ENCODE measurements at regions not wholly inside any gene's neighbourhood (a gene's known extent, or its start where the extent isn't known, plus 50 kb on each side); places are given as distances from the start of the nearest gene placed in this dataset.

- ChIA-PET CTCF (ENCODE audit: low intra/inter-chr PET ratio, low total read pairs) (no interaction called here), POLR2A (no interaction called here)
- no peaks in the 10 kb centered on the region for H3K4me1 ChIP-seq (ENCODE audit: insufficient read depth, low read length)
- no peak overlapping the region for H3K27ac ChIP-seq (ENCODE audit: extremely low read length, insufficient read depth, low read length)
- in situ Hi-C loops (cut with HindIII; ENCODE audit: extremely low pct_ligation_motif_present, low pct_unique_long_range_greater_than_20kb) = no loop called here
- FAIRE-seq (no peak), DNase-seq (ENCODE audit: low spot score) (no peak), ATAC-seq (no peak)
- H2AFZ ChIP-seq (ENCODE audit: low read length) = no peak overlapping the region
- H3K9ac ChIP-seq (ENCODE audit: insufficient read depth, low read depth, low read length) = no peak overlapping the region
- no peaks in the 10 kb centered on the region for H3K9me3 ChIP-seq (ENCODE audit: low read length)
- no peak overlapping the region for H3K4me2 ChIP-seq (ENCODE audit: low read depth, low read length)
- H4K20me1 ChIP-seq (ENCODE audit: insufficient read depth, low read length) = no peaks in the 10 kb centered on the region
- H3K79me2 ChIP-seq (ENCODE audit: insufficient read depth, low read length) = no peaks in the 10 kb centered on the region
- H3K27me3 ChIP-seq (ENCODE audit: control insufficient read depth in 1 of 2, insufficient read depth in 2 of 2, low read length in 2 of 2) = peaks cover 0 to 4% of the 10 kb centered on the region in 2 experiments; a peak in 1 of 5 replicates
- no peak overlapping the region for H3K4me3 ChIP-seq (replicated peaks in 1 of 3; ENCODE audit: insufficient read depth in 1 of 3, low read depth in 2 of 3, low read length in 3 of 3)
- intact Hi-C loops (cut with micrococcal nuclease; ENCODE audit: unreplicated experiment) = no loop called here
- no TSS peak for BruUV-seq (replicated peaks)
- TF ChIP-seq, protein P1, sequence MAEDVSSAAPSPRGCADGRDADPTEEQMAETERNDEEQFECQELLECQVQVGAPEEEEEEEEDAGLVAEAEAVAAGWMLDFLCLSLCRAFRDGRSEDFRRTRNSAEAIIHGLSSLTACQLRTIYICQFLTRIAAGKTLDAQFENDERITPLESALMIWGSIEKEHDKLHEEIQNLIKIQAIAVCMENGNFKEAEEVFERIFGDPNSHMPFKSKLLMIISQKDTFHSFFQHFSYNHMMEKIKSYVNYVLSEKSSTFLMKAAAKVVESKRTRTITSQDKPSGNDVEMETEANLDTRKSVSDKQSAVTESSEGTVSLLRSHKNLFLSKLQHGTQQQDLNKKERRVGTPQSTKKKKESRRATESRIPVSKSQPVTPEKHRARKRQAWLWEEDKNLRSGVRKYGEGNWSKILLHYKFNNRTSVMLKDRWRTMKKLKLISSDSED (CRISPR knock-in tag; IDR thresholded peaks at IDR 0.05) = no peak
- TF ChIP-seq ZBTB2 (CRISPR knock-in tag; IDR thresholded peaks at IDR 0.05; ENCODE audit: low read depth) = no peak
- TF ChIP-seq NR2F1 (CRISPR knock-in tag; IDR thresholded peaks at IDR 0.05) = no peak
- no peak for TF ChIP-seq RXRA (CRISPR knock-in tag; IDR thresholded peaks at IDR 0.05)
- TF ChIP-seq, protein P2, sequence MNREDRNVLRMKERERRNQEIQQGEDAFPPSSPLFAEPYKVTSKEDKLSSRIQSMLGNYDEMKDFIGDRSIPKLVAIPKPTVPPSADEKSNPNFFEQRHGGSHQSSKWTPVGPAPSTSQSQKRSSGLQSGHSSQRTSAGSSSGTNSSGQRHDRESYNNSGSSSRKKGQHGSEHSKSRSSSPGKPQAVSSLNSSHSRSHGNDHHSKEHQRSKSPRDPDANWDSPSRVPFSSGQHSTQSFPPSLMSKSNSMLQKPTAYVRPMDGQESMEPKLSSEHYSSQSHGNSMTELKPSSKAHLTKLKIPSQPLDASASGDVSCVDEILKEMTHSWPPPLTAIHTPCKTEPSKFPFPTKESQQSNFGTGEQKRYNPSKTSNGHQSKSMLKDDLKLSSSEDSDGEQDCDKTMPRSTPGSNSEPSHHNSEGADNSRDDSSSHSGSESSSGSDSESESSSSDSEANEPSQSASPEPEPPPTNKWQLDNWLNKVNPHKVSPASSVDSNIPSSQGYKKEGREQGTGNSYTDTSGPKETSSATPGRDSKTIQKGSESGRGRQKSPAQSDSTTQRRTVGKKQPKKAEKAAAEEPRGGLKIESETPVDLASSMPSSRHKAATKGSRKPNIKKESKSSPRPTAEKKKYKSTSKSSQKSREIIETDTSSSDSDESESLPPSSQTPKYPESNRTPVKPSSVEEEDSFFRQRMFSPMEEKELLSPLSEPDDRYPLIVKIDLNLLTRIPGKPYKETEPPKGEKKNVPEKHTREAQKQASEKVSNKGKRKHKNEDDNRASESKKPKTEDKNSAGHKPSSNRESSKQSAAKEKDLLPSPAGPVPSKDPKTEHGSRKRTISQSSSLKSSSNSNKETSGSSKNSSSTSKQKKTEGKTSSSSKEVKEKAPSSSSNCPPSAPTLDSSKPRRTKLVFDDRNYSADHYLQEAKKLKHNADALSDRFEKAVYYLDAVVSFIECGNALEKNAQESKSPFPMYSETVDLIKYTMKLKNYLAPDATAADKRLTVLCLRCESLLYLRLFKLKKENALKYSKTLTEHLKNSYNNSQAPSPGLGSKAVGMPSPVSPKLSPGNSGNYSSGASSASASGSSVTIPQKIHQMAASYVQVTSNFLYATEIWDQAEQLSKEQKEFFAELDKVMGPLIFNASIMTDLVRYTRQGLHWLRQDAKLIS (CRISPR knock-in tag; IDR thresholded peaks at IDR 0.05) = no peak
- no peak for TF ChIP-seq HNRNPUL1 (IDR thresholded peaks at IDR 0.05; ENCODE audit: low read depth, low read length)
- no peak for TF ChIP-seq CREM (IDR thresholded peaks at IDR 0.05)
- TF ChIP-seq CREM (CRISPR knock-in tag; IDR thresholded peaks at IDR 0.05) = no peak
- TF ChIP-seq CCAR2 (optimal IDR thresholded peaks at IDR 0.05; ENCODE audit: low read depth, low read length) = no peak
- TF ChIP-seq GATAD1 (CRISPR knock-in tag; IDR thresholded peaks at IDR 0.05) = no peak
- TF ChIP-seq NAIF1 (CRISPR knock-in tag; IDR thresholded peaks at IDR 0.05; ENCODE audit: borderline replicate concordance) = no peak
- TF ChIP-seq YEATS4 (CRISPR knock-in tag; IDR thresholded peaks at IDR 0.05; ENCODE audit: borderline replicate concordance) = no peak
- no peak for TF ChIP-seq ZNF652 (CRISPR knock-in tag; IDR thresholded peaks at IDR 0.05; ENCODE audit: borderline replicate concordance, low read depth)
- TF ChIP-seq NKX3-1 (CRISPR knock-in tag; IDR thresholded peaks at IDR 0.05) = no peak
- H3K36me3 ChIP-seq (replicated peaks in 1 of 2; ENCODE audit: control insufficient read depth in 1 of 2, insufficient read depth in 2 of 2, low read length in 2 of 2) = no peaks in the 10 kb centered on the region
These were observed 650.7 kb upstream of the HS6ST1 start for GRCh38 chr2:128969374-128969773.
